HG03342 (cell line): ENCODE measurements at regions not wholly inside any gene's neighbourhood (a gene's known extent, or its start where the extent isn't known, plus 50 kb on each side); places are given as distances from the start of the nearest gene placed in this dataset.

ENCODE experiments used
- ATAC-seq: cut with Tn5 transposase; IDR thresholded peaks from one replicate; pipeline ENCODE4 v1.9.1; 2021; ENCODE audit warnings: mild to moderate bottlenecking, moderate library complexity; ENCODE audit not compliant: unreplicated experiment

DNA sequence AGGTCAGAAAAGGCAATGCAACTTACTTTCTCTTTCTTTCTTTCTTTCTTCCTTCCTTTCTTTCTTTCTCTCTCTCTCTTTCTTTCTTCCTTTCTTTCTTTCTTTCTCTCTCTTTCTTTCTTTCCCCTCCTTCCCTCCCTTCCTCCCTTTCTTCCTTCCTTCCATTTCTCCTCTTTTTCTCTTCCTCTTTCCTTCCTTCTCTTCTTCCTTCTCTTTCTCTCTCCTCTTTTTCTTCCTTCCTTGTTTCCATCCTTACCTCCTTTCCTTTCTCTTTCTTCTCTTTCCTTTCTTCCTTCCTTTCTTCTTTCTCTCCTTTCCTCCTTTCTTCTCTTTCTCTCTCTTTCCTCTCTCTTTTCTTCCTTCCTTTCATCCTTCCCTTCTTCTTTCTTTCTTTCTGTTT is 819.8 kb upstream of the SOX9 start:
- ATAC-seq: no peak

GRCh38 chr17:71302721-71303549 is 817.9 kb upstream of the SOX9 start:
- no peak for ATAC-seq

DNA sequence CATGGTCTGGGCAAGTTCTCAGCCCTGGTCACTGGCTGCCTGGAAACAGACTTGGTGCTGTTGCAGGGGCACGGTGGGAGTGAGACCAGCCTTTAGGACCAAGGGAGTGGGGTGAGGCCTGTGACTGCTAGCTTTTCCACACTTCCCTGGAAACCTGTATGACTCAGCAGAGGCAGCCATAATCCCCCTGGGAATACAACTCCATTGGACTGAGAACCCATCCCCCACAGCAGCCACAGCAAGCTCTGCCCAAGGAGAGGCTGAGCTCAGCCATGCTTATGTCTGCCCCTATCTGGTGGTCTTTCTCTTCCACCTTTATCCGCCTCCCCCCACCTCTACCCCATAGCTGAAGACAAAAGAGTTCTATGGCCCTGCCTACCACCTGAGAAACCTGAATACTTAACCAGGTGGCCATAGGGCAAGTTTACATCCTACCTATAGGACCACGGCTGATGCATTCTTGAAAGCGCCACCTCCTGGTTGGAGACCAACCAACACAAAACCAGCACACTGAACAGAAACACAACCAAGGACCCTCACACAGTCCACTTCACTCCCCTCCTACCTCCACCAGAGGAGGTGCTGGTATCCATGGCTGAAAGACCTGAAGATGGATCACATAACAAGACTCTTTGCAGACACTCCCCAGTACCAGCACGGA is 816.2 kb upstream of the SOX9 start:
- ATAC-seq: no peak

DNA sequence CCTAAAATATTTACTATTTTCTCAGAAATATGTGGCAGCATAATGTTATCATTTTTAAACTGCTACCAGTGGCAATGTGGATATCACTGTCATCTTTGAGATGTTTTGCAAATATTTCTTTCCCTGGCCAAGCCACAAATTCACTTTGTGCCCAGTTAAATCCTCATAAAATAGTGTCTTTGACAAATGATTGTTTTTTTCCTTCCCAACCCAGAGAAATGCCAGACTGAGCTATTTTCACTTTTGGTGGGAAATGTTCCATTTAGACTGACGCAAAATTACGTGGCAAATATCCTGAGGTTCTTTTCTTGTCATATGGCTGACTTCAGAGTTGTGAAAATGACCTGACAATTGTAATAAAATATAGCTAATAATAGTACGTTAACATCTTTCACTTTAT is 807.0 kb upstream of the SOX9 start:
- ATAC-seq: no peak

DNA sequence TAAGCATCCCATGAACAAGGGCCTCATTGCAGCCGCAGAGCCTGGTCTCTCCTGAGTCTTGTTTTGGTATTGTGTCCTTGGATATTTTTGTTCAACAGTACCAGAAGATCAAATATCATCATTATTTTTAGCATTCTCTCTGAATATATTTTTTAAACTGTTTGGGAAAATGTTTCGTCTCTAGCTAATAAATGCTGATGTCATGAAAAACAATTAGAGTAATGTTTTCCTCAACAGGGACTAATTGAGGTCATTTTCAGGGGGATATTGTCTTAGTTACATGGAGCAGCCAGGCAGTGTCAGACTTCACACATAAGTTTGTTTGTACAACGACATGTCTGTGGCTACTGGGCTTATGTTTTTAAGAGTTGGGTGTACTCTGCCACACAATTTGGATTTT is 805.3 kb upstream of the SOX9 start:
- no peak for ATAC-seq

DNA sequence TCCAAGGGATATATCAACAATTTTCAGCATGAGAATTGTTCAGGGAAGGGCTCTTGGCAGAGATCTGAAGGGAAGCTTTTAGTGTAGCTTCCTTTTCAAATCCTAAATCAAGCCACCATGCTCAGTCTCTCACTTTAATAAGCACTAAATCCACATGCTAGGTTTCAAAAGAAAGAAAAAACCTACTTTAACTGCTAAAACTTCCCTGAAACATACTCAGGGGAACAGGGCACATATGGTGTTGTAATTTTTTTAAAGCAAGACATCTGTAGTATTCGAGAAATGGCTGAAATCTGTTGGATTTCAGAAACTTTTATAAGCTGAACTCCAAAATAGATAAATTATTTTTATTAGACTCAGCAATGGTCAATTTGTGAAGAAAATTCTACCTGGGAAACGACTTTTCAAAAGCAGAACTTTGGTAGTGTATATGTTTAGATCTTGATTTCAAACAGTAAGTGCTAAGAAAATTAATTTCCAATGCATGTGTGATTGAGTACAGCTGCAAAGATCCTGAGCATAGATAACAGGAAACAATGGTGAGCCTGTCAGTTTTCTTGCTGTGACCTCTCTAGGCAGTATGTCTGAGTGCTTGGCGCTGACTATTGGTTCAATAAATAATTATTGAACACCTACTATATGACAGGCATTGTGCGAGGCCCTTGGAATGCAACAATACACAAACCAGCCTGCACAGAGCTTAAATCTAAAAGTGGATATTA is 804.5 kb upstream of the SOX9 start:
- ATAC-seq: no peak

DNA sequence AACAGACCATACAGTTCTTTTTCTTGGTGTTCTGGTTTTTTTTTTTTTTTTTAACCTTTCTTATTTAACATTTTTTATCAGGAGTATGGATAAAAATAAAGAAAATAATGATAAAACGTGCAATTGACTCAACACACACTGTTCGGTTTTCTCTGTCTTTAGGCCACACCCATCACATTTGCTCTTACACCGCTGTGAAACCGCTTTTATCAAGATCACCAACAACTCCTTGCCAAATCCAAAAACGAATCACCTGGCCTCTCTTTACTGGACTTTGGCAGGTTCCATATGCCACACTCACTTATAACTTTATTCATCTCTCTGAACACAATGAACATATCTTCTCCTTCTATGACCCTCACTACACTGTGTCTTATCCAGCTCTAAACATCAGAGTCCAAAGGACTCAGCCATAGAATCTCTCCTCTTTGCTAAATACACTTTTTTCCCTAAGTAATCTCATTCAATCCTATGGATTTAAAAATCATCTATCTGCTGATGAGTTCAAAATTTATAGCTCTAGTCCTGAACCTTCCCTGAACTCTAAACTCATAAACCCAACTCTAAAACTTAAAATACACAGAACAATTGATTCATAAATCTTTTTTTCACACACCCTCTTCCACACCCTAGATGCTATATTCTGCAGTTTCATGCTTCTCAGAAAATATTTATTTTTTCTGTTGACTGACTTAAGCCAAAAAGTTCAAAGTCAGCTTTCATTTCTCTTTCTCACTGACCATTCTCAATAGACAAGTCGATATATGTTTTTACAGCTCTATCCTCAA is 800.6 kb upstream of the SOX9 start:
- no peak for ATAC-seq

GRCh38 chr17:71325117-71325516 is 795.7 kb upstream of the SOX9 start:
- no peak for ATAC-seq

DNA sequence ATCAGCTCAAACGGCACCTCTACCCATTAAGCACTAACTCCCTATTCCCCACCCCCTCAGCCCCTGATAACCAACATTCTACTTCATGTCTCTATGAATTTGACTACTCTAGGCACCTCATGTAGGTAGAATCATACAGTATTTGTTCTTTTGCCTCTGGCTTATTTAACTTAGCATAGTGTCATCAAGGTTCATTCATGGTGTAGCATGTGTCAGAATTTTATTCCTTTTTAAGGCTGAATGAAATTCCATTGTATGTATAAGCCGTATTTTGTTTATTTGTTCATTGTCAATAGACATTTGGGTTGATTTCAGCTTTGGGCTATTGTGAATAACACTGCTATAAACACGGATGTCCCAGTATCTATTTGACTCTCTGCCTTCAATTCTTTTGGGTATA is 794.9 kb upstream of the SOX9 start:
- ATAC-seq: no peak

DNA sequence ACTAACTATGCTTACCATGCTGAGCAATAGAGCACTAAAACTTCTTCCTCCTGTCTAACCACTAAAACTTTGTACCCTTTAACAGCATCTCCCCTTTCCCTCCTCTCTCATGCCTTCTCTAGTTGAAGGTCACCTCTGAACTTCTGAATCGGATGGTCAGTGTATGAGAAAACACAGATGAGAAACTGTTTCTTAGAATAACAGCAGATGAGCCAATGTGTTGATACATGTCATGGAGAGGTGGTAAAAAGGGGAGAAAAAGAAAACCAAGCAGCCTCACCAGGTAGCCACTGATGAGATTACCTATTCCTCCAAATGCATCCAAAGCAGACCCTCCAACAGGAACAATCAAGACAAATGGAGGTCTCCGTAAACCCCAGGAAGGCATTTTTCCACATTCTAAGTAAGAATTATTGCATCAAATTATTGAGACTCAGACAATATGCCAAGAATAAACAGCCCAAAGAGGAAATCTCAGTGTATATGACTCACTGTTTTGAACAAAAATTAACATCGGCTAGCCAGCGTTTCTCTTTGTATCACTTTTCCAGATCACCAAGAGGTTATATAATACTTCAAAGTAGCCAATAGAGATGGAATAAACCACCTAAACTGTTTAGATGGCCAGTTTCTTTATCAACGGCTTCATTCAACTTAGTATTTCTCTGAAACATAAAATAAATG is 793.3 kb upstream of the SOX9 start:
- no peak for ATAC-seq

- ATAC-seq: no peak
Measured at GRCh38 chr17:71329310-71330098, 791.3 kb upstream of the SOX9 start.

DNA sequence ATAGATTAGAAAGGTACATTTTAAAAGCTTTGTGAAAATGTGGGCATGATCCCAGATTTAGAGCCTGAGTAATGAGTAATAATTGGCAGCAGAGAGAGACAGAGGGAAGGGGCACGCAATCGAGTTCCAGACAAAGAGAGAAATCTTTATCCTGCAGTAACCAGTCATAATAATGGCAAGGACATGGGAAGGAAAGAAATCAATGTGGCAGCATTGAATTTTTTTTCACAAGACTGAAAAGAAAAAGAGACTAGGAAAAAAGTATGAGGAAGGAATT is 790.8 kb upstream of the SOX9 start:
- ATAC-seq: no peak

- no peak for ATAC-seq
Measured at GRCh38 chr17:71331754-71332325, 789.0 kb upstream of the SOX9 start.

DNA sequence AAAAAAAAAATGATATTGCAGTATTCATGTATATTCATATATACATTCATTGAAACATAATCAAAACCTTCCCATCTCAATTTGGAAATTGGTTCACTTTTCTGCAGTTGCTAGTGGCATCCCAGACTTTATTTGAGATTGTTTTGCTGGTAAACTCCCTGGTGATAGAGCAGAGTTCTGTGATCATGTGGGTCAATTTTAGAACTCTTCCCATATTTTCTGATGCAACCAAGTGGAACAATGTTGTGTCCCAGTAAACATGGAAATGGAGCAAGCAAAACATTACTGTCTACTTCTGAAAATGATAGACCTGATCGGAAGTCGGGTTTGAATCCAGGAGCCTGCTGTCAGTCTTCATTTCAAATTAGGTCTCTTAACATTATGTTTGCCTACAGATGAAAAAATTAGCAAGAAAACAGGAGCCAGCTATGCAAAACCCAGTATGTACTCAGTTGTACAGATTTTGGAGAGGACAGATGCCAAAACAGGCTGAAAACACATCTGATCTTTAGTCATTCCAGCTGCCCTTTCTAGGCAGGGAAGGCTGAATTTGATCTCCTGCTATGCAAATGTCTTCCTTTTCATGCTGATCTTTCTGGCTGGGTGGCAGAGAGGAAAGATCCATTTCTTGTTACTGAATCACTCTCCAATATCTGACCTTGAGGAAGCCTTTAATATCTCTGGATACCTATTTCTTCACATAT is 786.6 kb upstream of the SOX9 start:
- ATAC-seq: no peak

DNA sequence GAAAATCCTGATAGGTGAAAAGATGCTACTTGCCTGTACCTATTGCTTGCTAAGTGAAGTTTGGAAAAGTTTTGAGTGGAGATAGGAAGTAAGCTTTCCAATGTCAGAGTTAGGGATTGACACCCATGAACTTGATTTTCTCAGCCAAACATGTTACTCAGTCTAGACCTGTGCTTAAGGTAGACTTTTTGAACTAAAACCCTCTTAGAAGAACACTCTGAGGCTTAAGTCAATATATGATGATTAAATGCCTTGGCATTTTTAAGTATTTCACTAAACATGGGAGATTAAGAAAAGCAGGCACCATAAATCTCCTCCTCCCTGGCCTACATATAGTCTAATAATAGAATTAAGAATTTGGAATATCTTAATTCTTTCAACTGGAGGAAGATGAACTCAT is 785.6 kb upstream of the SOX9 start:
- ATAC-seq: no peak

DNA sequence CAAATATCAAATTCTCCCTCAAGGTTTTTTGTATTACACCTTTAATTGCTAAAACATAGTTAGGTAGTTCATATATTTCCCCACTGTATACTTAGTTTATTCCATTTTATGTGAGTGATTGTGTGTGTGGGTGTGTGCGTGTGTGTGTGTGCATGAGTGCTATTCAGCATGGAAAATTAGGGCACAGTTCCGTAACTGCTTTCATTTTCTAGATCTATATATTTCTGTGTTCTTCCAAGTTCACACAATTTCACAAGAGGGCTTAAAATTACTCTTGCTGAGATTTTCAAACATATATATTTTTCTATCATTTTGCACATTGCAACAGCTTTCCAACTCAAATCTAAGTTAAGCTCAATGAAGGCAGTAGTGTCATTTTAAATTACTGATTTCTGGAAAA is 782.9 kb upstream of the SOX9 start:
- ATAC-seq: no peak

GRCh38 chr17:71338396-71338795 is 782.4 kb upstream of the SOX9 start:
- no peak for ATAC-seq

DNA sequence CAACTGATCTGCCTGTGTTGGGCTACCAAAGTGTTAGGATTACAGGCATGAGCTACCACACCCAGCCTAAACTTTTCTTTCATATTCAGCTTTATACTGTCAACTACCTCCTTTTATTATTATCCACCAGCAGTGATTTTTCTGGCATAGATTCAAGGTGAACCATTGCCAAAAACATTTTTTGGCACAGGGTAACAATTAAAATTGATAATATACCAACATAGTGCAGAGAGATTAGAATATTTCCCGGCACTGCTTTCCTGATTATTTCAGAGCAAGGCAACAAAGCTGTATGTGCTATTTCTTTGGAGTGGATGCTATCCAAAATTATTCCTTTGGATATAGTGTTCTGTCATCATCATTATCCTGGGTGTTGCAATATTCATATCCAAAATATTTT is 781.6 kb upstream of the SOX9 start:
- no peak for ATAC-seq

GRCh38 chr17:71342737-71343136 is 778.1 kb upstream of the SOX9 start:
- no peak for ATAC-seq
